ENCODE measurements at regions not wholly inside any gene's neighbourhood (a gene's known extent, or its start where the extent isn't known, plus 50 kb on each side); places are given as distances from the start of the nearest gene placed in this dataset.

DNA sequence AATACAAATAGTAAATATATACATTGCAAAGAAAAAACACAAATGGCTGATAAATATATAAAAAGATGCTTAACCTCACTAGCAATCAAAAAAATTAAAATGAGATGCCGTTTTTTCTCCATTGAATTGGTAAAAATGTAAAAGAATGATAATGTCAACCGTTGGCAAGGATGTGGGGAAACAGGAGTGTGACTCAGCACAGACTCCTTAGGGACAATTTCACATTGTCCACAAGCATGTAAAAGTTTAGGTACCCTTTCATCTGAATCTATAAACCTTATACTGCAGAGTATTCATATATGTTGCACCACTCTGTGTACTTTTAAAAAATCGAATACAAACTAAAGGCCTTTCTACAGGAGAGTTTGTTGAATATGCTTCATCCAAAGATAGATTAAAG is 143.1 kb upstream of the RREB1 start:
- TF ChIP-seq ZC3H10 (CRISPR knock-in tag; IDR thresholded peaks at IDR 0.05) = no peak
- TF ChIP-seq, protein P1, sequence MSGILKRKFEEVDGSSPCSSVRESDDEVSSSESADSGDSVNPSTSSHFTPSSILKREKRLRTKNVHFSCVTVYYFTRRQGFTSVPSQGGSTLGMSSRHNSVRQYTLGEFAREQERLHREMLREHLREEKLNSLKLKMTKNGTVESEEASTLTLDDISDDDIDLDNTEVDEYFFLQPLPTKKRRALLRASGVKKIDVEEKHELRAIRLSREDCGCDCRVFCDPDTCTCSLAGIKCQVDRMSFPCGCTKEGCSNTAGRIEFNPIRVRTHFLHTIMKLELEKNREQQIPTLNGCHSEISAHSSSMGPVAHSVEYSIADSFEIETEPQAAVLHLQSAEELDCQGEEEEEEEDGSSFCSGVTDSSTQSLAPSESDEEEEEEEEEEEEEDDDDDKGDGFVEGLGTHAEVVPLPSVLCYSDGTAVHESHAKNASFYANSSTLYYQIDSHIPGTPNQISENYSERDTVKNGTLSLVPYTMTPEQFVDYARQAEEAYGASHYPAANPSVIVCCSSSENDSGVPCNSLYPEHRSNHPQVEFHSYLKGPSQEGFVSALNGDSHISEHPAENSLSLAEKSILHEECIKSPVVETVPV (CRISPR knock-in tag; IDR thresholded peaks at IDR 0.05) = no peak
- TF ChIP-seq SNAI2 (CRISPR knock-in tag; IDR thresholded peaks at IDR 0.05) = no peak
- TF ChIP-seq ZFP3 (CRISPR knock-in tag; IDR thresholded peaks at IDR 0.05) = no peak

Data from SK-N-SH treated with all-trans-retinoic acid at 6 μM for 48 hours (cell line).